OCI-LY7 (cell line): ENCODE measurements at regions not wholly inside any gene's neighbourhood (a gene's known extent, or its start where the extent isn't known, plus 50 kb on each side); places are given as distances from the start of the nearest gene placed in this dataset.

Experiments used
- BruUV-seq: library from RNA; stranded (reverse); fragments of 400-500 nt; replicated peaks from 2 replicates; lab custom pipeline; 2021; lab: Mats Ljungman, UMichigan
- CTCF ChIA-PET: fragments of 300-600 bp; sonication (Branson Sonifier 250); formaldehyde crosslinking; loops from one replicate; lab custom pipeline; 2022; ENCODE audit warnings: antibody characterized with exemption; ENCODE audit not compliant: unreplicated experiment; lab: Charles Lee
- POLR2A ChIA-PET: fragments of 300-600 bp; sonication (Branson Sonifier 250); formaldehyde crosslinking; loops from one replicate; lab custom pipeline; 2022; ENCODE audit warnings: antibody characterized with exemption; lab: Charles Lee
- DNase-seq: peaks from one replicate; pipeline ENCODE4 v3.0.0-alpha.2; 2015; ENCODE audit warnings: low spot score
- H2AFZ ChIP-seq: fragments of 200-600 bp; sonication (generic), shearing (Covaris generic); 2 replicates; pipeline ENCODE4 v1.6.1; 2014; ENCODE audit warnings: mild to moderate bottlenecking, antibody characterized with exemption, low read length, moderate library complexity
- H3K27ac ChIP-seq: fragments of 200-600 bp; sonication (generic); 2 replicates; pipeline ENCODE4 v1.5.1; 2014; ENCODE audit warnings: mixed run types, low read depth, mild to moderate bottlenecking, moderate library complexity, low read length, inconsistent platforms; ENCODE audit not compliant: poor library complexity, severe bottlenecking
- H3K36me3 ChIP-seq: fragments of 200-600 bp; sonication (generic); 2 replicates; pipeline ENCODE4 v1.6.1; 2014; ENCODE audit warnings: mild to moderate bottlenecking, antibody characterized with exemption, low read length, moderate library complexity, mixed read lengths; ENCODE audit not compliant: insufficient read depth
- H3K4me1 ChIP-seq: fragments of 200-600 bp; sonication (generic); 2 replicates; pipeline ENCODE4 v1.5.1; 2014; ENCODE audit warnings: mild to moderate bottlenecking, low read length; ENCODE audit not compliant: insufficient read depth, poor library complexity, severe bottlenecking
- H3K4me2 ChIP-seq: fragments of 200-600 bp; sonication (generic); 2 replicates; pipeline ENCODE4 v1.6.1; 2014; ENCODE audit warnings: mild to moderate bottlenecking, low read length
- H3K4me3 ChIP-seq: fragments of 200-600 bp; sonication (generic); 2 replicates; pipeline ENCODE4 v1.5.1; 2014; ENCODE audit warnings: mild to moderate bottlenecking, low read depth, low read length; ENCODE audit not compliant: poor library complexity, severe bottlenecking
- H3K79me2 ChIP-seq: fragments of 200-600 bp; sonication (generic); 2 replicates; pipeline ENCODE4 v1.6.1; 2016; ENCODE audit warnings: low read depth, mild to moderate bottlenecking, low read length, moderate library complexity, mixed read lengths; ENCODE audit not compliant: insufficient read depth
- H3K9me2 ChIP-seq: fragments of 200-600 bp; sonication (generic); 2 replicates; pipeline ENCODE4 v1.6.1; 2016; ENCODE audit warnings: mild to moderate bottlenecking, low read length, mixed read lengths; ENCODE audit not compliant: insufficient read depth
- H3K9me3 ChIP-seq: fragments of 200-600 bp; sonication (generic); 2 replicates; pipeline ENCODE4 v1.6.1; 2014; ENCODE audit warnings: mild to moderate bottlenecking, mixed run types, low read length, mixed read lengths
- H4K20me1 ChIP-seq: fragments of 200-600 bp; sonication (generic); 2 replicates; pipeline ENCODE4 v1.6.1; 2014; ENCODE audit warnings: mild to moderate bottlenecking, antibody characterized with exemption, low read length, moderate library complexity, mixed read lengths; ENCODE audit not compliant: insufficient read depth
- CTCF ChIP-seq: fragments of 200-600 bp; sonication (generic); conservative IDR thresholded peaks from 2 replicates; pipeline ENCODE4 v1.5.1; 2014; ENCODE audit warnings: mild to moderate bottlenecking, antibody characterized with exemption, low read length, moderate library complexity, mixed read lengths
- EZH2phosphoT487 ChIP-seq: fragments of 200-600 bp; sonication (generic); IDR thresholded peaks from 2 replicates; pipeline ENCODE4 v1.6.1; 2018; ENCODE audit warnings: low read depth, borderline replicate concordance, mild to moderate bottlenecking, mixed run types, antibody characterized with exemption, low read length, moderate library complexity, mixed read lengths
- intact Hi-C: fragments of 100-400 bp; cut with micrococcal nuclease; formaldehyde crosslinking; loops from one replicate; pipeline ENCODE4 v1.10.0; 2022; ENCODE audit not compliant: unreplicated experiment

GRCh38 chr13:33445476-33445875 lies 159.9 kb upstream of the STARD13 start:
- no peaks in the 10 kb centered on the region for H4K20me1 ChIP-seq
- ChIA-PET CTCF (no interaction called here), POLR2A (interaction anchor here (0.6 kb wide), 1 partner anchor 183 kb away, joined by 3 read pairs; no protein-coding TSS in a partner anchor)
- H3K4me2 ChIP-seq: no peak overlapping the region
- H2AFZ ChIP-seq: no peak overlapping the region
- no peak overlapping the region for H3K27ac ChIP-seq
- H3K9me2 ChIP-seq: no peaks in the 10 kb centered on the region
- H3K9me3 ChIP-seq: no peaks in the 10 kb centered on the region
- H3K4me3 ChIP-seq: no peak overlapping the region
- no peak for DNase-seq
- intact Hi-C loops: no loop called here
- no peaks in the 10 kb centered on the region for H3K4me1 ChIP-seq
- BruUV-seq: no TSS peak
- no peaks in the 10 kb centered on the region for H3K36me3 ChIP-seq
- no peak for TF ChIP-seq CTCF
- TF ChIP-seq EZH2phosphoT487: no peak
- H3K79me2 ChIP-seq: no peaks in the 10 kb centered on the region

DNA sequence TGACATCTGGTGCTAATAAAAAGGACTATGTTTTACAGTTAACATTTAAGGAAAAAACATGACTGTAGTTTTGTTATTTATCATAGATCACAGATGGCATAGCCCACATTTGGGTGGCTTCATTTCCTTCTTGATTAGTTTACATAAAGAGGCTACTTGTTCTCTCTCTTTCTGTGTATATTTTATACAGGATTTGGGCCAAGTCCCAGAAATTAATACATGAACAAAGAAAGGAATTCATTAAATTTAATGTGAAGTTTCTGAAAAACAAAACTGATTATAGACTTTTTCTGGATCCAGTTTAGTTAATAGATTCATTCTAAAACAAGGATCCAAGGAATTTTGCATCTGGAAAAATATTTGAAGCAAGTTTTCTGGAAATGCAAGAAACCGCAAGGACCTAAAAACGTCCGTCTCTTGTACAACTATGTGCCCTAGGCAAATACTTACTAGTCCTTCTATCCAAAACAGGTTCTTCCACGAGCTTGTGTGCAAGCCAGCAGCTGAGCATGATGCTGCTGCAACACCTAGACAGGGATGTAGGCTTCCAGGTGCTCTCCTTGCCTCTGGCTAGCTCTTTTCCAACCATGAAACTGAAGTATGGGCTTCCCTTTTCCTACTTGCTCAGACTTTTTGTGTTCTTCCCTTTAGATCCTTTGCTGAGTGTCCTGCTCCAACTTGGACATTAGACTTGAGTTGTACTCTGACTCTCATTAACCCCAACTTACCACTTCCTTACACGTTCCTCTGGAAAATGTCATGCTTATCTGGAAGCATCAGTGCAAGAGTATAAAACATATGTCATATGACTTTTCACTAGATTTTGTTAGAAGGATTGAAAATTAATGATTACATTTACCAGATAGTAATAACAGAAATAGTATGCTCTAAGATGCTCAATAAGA lies 161.5 kb upstream of the STARD13 start:
- BruUV-seq: no TSS peak
- CTCF ChIA-PET: no interaction called here
- no peak overlapping the region for H3K4me2 ChIP-seq

More for the DNA sequence above, 161.5 kb upstream of the STARD13 start:
- Histone ChIP-seq H2AFZ (no peak overlapping the region), H3K9me3 (no peaks in the 10 kb centered on the region), H3K4me3 (no peak overlapping the region), H3K27ac (no peak overlapping the region), H3K4me1 (no peaks in the 10 kb centered on the region), H3K36me3 (no peaks in the 10 kb centered on the region), H3K79me2 (no peaks in the 10 kb centered on the region), H4K20me1 (no peaks in the 10 kb centered on the region), H3K9me2 (no peaks in the 10 kb centered on the region)
- TF ChIP-seq CTCF (no peak), EZH2phosphoT487 (no peak)
- no peak for DNase-seq
- POLR2A ChIA-PET: no interaction called here
- intact Hi-C loops: no loop called here
